CD4-positive, alpha-beta T cell treated with Interleukin-2 at 100 ng/mL for 4 hours (primary cell): ENCODE measurements at regions not wholly inside any gene's neighbourhood (a gene's known extent, or its start where the extent isn't known, plus 50 kb on each side); places are given as distances from the start of the nearest gene placed in this dataset.
"Not testable (repeated sequence)": the region's sequence is repeated elsewhere in the genome, so short reads cannot be mapped to it uniquely, and the experiment has no call there.

ENCODE experiments used
- DNase-seq: peaks from one replicate; pipeline ENCODE4 v3.0.0-alpha.2; 2020; ENCODE audit warnings: low spot score

DNA sequence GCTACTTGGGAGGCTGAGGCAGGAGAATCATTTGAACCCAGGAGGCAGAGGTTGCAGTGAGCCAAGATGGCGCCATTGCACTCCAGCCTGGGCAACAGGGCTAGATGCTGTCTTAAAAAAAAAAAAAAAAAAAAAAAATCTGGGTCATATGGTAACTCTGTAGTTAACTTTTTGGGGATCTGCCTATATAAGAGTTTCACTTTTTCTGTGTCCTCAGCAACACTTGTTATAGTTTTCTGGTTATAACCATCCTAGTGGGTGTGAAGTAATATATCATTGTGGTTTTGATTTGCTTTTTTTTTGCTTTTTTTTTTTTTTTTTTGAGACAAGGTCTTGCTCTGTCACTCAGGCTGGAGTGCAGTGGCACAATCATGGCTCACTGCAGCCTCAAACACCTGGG is 54.3 kb upstream of the SHB start:
- not testable (repeated sequence) for DNase-seq

DNA sequence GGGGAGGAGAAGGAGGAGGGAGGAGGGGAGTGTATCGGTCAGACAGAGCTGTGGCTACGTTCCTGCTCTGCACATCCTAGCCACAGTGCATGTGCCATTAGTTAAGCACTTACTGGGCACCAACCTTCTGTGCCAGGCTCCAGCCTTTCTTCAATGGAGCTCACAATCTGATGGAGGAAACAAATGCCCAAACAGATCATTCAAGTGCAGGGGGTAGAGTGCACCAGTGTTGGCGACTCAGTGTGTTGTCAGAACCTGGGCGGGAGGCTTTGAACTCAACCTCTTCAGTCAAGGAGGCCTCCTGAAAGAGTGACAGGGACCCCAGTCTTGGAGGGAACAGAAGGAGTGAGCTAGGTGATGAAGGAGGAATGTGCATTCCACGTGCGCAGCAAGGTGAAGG is 51.9 kb upstream of the SHB start:
- no peak for DNase-seq

- DNase-seq = no peak
Observed at GRCh38 chr9:38119560-38120236, 50.7 kb upstream of the SHB start.

GRCh38 chr9:38118862-38119438 is 49.9 kb upstream of the SHB start:
- DNase-seq = no peak
